HEK293 (cell line): ENCODE measurements at regions not wholly inside any gene's neighbourhood (a gene's known extent, or its start where the extent isn't known, plus 50 kb on each side); places are given as distances from the start of the nearest gene placed in this dataset.
A peak's percentile ranks its signal among the peaks of the same experiment; 100 is the strongest.

Experiments
- CTCF ChIA-PET: fragments of 350-600 bp; formaldehyde crosslinking; extraction: SDS; loops from one replicate; lab custom pipeline; 2021; ENCODE audit warnings: antibody characterized with exemption; lab: Yijun Ruan, JAX
- POLR2A ChIA-PET: fragments of 300-600 bp; formaldehyde crosslinking; extraction: SDS; loops from one replicate; lab custom pipeline; 2020; ENCODE audit warnings: antibody characterized with exemption, inconsistent platforms; lab: Yijun Ruan, JAX
- H3K27ac ChIP-seq: fragments of 200-500 bp; sonication (Bioruptor generic); 2 replicates; pipeline ENCODE4 v1.5.1; 2014; ENCODE audit warnings: low read depth, low read length, control low read depth, inconsistent platforms; ENCODE audit errors: extremely low read depth
- H3K36me3 ChIP-seq, 2 experiments: fragments of 200-500 bp in 1 of 2; sonication (Bioruptor generic) in 1 of 2; 1 replicate in 1 of 2; 2 replicates in 1 of 2; pipeline ENCODE4 v1.5.1; 2014 to 2017; ENCODE audit warnings: inconsistent platforms in 2 of 2, low read length in 2 of 2; ENCODE audit not compliant: control insufficient read depth in 2 of 2, insufficient read depth in 1 of 2
- H3K4me1 ChIP-seq: fragments of 200-500 bp; sonication (Bioruptor generic); 2 replicates; pipeline ENCODE4 v1.5.1; 2014; ENCODE audit warnings: mild to moderate bottlenecking, low read length, inconsistent platforms; ENCODE audit not compliant: control insufficient read depth, insufficient read depth
- H3K4me3 ChIP-seq: 2 replicates; pipeline ENCODE4 v1.5.1; 2011; ENCODE audit warnings: low read depth, mild to moderate bottlenecking, control low read depth, low read length, moderate library complexity
- H3K9me3 ChIP-seq: fragments of 200-500 bp; sonication (Bioruptor generic); 2 replicates; pipeline ENCODE4 v1.5.1; 2014; ENCODE audit warnings: low read depth, low read length, inconsistent platforms; ENCODE audit not compliant: control insufficient read depth, insufficient read depth
- EGR2 ChIP-seq: fragments of 450-650 bp; formaldehyde crosslinking; IDR thresholded peaks from 2 replicates; pipeline ENCODE4 v1.5.1; 2016; ENCODE audit warnings: low read depth, missing biosample characterization, missing genetic modification characterization
- GLI2 ChIP-seq: fragments of 450-650 bp; formaldehyde crosslinking; IDR thresholded peaks from 2 replicates; pipeline ENCODE4; 2017; ENCODE audit warnings: missing biosample characterization, missing genetic modification characterization, low read depth, borderline replicate concordance
- GLIS2 ChIP-seq: fragments of 450-650 bp; formaldehyde crosslinking; IDR thresholded peaks from 2 replicates; pipeline ENCODE4 v1.5.1; 2016; ENCODE audit warnings: missing biosample characterization, missing genetic modification characterization
- RBAK ChIP-seq: fragments of 450-650 bp; formaldehyde crosslinking; IDR thresholded peaks from 2 replicates; pipeline ENCODE4 v1.5.1; 2016; ENCODE audit warnings: missing biosample characterization, missing genetic modification characterization
- SALL2 ChIP-seq: fragments of 450-650 bp; formaldehyde crosslinking; IDR thresholded peaks from 2 replicates; pipeline ENCODE4 v1.5.0; 2017; ENCODE audit warnings: missing biosample characterization, mild to moderate bottlenecking, missing genetic modification characterization, borderline replicate concordance
- SCRT2 ChIP-seq: fragments of 450-650 bp; formaldehyde crosslinking; IDR thresholded peaks from 2 replicates; pipeline ENCODE4 v1.5.1; 2016; ENCODE audit warnings: missing biosample characterization, missing genetic modification characterization
- ZBTB21 ChIP-seq: fragments of 450-650 bp; formaldehyde crosslinking; IDR thresholded peaks from 2 replicates; pipeline ENCODE4 v1.5.1; 2017; ENCODE audit warnings: missing biosample characterization, missing genetic modification characterization
- ZFHX2 ChIP-seq: fragments of 450-650 bp; formaldehyde crosslinking; conservative IDR thresholded peaks from 2 replicates; pipeline ENCODE4 v1.5.1; 2016; ENCODE audit warnings: missing biosample characterization, missing genetic modification characterization
- ZFP69B ChIP-seq: fragments of 450-650 bp; formaldehyde crosslinking; IDR thresholded peaks from 2 replicates; pipeline ENCODE4 v1.5.1; 2016; ENCODE audit warnings: missing biosample characterization, missing genetic modification characterization
- ZNF23 ChIP-seq: fragments of 450-650 bp; formaldehyde crosslinking; IDR thresholded peaks from 2 replicates; pipeline ENCODE4 v1.5.1; 2016; ENCODE audit warnings: missing biosample characterization, missing genetic modification characterization, borderline replicate concordance
- ZNF571 ChIP-seq: fragments of 450-650 bp; formaldehyde crosslinking; IDR thresholded peaks from 2 replicates; pipeline ENCODE4 v1.5.0; 2017; ENCODE audit warnings: missing biosample characterization, missing genetic modification characterization
- ZNF658 ChIP-seq: fragments of 450-650 bp; formaldehyde crosslinking; IDR thresholded peaks from 2 replicates; pipeline ENCODE4; 2016; ENCODE audit warnings: missing biosample characterization, missing genetic modification characterization
- ZNF670 ChIP-seq: fragments of 450-650 bp; formaldehyde crosslinking; IDR thresholded peaks from 2 replicates; pipeline ENCODE4 v1.5.1; 2016; ENCODE audit warnings: missing biosample characterization, missing genetic modification characterization, low read depth
- ZNF677 ChIP-seq: fragments of 450-650 bp; IDR thresholded peaks from 2 replicates; pipeline ENCODE4 v1.5.0; 2018; ENCODE audit warnings: missing biosample characterization, mild to moderate bottlenecking, missing genetic modification characterization, moderate library complexity
- ZSCAN16 ChIP-seq: fragments of 450-650 bp; formaldehyde crosslinking; IDR thresholded peaks from 2 replicates; pipeline ENCODE4 v1.5.1; 2016; ENCODE audit warnings: missing biosample characterization, missing genetic modification characterization
- TF ChIP-seq, protein P1 (sequence below): fragments of 450-650 bp; formaldehyde crosslinking; IDR thresholded peaks from 2 replicates; pipeline ENCODE4 v1.5.1; 2016; ENCODE audit warnings: missing biosample characterization, missing genetic modification characterization
- TF ChIP-seq, protein P2 (sequence below): fragments of 450-650 bp; formaldehyde crosslinking; IDR thresholded peaks from 2 replicates; pipeline ENCODE4 v1.5.1; 2016; ENCODE audit warnings: missing biosample characterization, missing genetic modification characterization

DNA sequence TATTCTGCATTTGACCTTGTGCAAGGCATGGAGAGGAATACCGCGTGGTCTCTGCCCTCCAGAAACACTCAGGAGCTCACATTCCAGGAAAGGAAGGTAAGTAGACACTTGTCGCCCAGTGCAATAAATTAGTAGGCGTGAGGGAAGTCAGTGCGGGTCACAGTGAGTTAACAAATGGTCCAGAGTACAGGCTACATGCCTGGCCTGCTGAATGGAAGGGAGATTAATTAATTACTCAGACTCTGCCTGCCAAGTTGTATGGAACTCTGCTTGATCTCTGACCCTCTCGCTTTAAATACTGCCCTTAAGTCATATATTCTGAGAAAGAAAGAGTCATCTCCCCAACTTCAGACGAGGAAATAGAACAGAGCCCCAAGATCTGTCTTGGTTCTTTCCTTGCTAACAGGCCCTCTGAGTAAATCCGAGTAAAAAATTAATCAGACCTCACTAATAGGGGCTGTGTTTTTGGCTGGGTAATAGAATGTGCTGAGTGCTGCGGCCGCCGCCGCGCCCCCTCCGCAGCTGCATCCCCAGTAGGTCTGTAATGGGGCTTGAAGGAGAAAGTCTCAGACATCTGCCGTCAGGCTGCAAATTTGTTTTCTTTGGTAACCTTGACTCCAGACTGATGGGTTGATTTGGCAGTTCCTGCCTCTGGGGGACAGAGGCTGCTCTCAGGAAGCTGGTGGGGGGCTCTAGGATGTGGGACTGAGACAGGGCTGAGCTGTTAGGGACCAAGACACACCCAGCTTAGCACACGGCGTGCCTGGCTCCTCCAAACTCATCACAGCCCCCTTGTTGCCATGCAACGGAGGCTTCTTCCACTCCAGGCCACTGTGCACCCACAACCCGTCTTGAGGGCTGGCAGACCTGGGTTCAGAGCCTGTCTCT is 144.4 kb downstream of the NSG2 start:
- no peak overlapping the region for H3K27ac ChIP-seq
- CTCF ChIA-PET = no interaction called here
- H3K9me3 ChIP-seq = no peaks in the 10 kb centered on the region
- no peaks in the 10 kb centered on the region for H3K4me1 ChIP-seq
- POLR2A ChIA-PET = no interaction called here
- H3K36me3 ChIP-seq = no peaks in the 10 kb centered on the region
- H3K4me3 ChIP-seq = no peak overlapping the region
- TF ChIP-seq SCRT2 (tag by site-specific recombination) = 0 out of 2 replicates have a peak, but pooled peaks have one; percentile 16
- TF ChIP-seq SALL2 = no peak
- no peak for TF ChIP-seq ZBTB21 (tag by site-specific recombination)

DNA sequence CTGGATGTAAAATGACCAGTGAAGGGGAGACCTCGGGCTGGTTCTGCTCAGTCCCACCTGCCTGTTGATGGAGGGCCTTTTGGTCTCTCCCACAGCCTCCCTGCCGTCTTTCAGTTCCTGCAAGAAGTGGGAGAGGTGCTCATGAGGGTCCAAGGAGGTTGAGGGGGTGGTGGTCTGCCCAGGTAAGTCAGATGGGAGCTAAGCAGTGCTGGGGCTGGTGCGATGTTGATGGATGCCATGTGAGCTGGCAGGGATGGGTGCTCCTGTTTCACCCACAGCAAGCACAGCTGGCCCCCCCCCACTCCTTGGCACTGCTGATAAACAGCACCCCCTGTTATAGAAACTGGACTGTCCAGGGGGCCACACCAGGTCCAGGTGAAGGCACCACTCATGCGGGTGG is 145.6 kb downstream of the NSG2 start:
- H3K27ac ChIP-seq = no peak overlapping the region
- POLR2A ChIA-PET = no interaction called here
- CTCF ChIA-PET = no interaction called here
- no peaks in the 10 kb centered on the region for H3K36me3 ChIP-seq
- H3K4me1 ChIP-seq = no peaks in the 10 kb centered on the region
- no peaks in the 10 kb centered on the region for H3K9me3 ChIP-seq
- no peak overlapping the region for H3K4me3 ChIP-seq
- TF ChIP-seq GLI2 (tag by site-specific recombination) = no peak
- TF ChIP-seq ZSCAN16 = no peak
- TF ChIP-seq GLIS2 = no peak
- no peak for TF ChIP-seq ZNF658 (tag by site-specific recombination)
- TF ChIP-seq, protein P1, sequence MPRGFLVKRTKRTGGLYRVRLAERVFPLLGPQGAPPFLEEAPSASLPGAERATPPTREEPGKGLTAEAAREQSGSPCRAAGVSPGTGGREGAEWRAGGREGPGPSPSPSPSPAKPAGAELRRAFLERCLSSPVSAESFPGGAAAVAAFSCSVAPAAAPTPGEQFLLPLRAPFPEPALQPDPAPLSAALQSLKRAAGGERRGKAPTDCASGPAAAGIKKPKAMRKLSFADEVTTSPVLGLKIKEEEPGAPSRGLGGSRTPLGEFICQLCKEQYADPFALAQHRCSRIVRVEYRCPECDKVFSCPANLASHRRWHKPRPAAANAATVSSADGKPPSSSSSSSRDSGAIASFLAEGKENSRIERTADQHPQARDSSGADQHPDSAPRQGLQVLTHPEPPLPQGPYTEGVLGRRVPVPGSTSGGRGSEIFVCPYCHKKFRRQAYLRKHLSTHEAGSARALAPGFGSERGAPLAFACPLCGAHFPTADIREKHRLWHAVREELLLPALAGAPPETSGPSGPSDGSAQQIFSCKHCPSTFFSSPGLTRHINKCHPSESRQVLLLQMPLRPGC (tag by site-specific recombination) = no peak
- no peak for TF ChIP-seq ZFP69B (tag by site-specific recombination)
- no peak for TF ChIP-seq ZFHX2 (tag by site-specific recombination)
- no peak for TF ChIP-seq ZNF677
- no peak for TF ChIP-seq ZNF23 (tag by site-specific recombination)
- TF ChIP-seq ZNF670 = no peak

DNA sequence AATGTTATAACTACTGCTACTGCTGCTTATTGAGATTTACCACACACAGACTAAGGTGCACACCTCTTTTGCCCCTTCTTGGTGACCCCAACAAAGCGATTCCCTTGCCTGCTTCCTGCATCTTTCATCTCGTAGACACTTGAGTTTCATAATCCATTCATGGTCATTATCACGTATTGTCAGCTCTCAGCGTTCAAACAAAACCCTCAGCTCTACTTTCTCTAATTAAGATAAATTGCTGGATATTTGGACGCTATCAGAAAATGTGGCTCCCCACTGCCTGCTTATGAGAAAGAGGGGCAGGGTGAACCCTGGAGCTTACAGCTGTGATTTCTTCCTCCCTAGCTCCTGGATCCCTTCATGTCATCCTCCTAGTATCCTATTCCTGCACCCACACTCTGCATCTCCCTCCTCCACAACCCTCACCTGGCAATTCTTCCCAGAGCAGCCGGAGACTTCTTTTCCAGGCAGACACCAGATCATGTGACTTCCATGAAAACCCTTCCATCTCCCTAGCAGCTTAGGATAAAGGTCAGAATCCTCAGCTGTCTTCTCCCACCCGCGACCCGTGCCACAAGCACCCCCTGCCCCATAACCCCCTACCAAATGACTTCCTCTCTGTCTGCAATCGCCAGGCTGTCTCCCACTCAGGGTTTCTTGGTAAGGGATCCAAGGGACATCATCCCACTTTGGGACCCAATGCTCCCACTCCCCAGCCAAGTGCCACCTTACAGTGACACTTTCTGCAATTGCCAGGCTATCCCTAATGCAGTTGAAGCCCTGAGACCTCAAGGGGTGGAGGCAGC is 146.5 kb downstream of the NSG2 start:
- no peaks in the 10 kb centered on the region for H3K36me3 ChIP-seq
- H3K27ac ChIP-seq = no peak overlapping the region
- ChIA-PET POLR2A (no interaction called here), CTCF (no interaction called here)
- no peaks in the 10 kb centered on the region for H3K4me1 ChIP-seq
- no peaks in the 10 kb centered on the region for H3K9me3 ChIP-seq
- TF ChIP-seq EGR2 = no peak
- TF ChIP-seq, protein P2, sequence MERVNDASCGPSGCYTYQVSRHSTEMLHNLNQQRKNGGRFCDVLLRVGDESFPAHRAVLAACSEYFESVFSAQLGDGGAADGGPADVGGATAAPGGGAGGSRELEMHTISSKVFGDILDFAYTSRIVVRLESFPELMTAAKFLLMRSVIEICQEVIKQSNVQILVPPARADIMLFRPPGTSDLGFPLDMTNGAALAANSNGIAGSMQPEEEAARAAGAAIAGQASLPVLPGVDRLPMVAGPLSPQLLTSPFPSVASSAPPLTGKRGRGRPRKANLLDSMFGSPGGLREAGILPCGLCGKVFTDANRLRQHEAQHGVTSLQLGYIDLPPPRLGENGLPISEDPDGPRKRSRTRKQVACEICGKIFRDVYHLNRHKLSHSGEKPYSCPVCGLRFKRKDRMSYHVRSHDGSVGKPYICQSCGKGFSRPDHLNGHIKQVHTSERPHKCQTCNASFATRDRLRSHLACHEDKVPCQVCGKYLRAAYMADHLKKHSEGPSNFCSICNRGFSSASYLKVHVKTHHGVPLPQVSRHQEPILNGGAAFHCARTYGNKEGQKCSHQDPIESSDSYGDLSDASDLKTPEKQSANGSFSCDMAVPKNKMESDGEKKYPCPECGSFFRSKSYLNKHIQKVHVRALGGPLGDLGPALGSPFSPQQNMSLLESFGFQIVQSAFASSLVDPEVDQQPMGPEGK (tag by site-specific recombination) = no peak
- TF ChIP-seq ZNF571 = no peak
- no peak for TF ChIP-seq RBAK (tag by site-specific recombination)
- no peak overlapping the region for H3K4me3 ChIP-seq
